ENCODE measurements at regions not wholly inside any gene's neighbourhood (a gene's known extent, or its start where the extent isn't known, plus 50 kb on each side); places are given as distances from the start of the nearest gene placed in this dataset.

DNA sequence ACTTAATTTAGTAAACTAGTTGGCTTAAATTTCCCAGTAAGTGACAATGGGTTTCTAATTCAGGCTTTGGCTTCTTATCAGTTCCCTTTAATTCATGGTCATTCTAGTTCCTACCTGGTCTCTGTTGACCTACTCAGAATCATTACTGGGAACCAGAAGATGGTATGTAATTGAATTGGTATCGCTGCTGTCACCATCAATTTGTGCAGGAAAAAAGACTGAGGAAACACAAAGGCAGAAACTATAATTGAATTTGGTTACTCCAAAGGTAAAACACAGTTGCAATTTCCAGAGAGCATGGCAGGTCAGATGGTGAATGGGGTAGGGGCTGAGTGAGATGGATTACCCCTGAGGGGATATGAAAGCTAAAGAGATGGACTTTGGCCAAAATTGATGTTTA, 226.5 kb upstream of the GAP43 start:
- 48% methylated on average over 1 of the region's 1 CpG for WGBS (ENCODE audit: insufficient coverage, insufficient replicate concordance, low lambda C conversion rate, missing lambda C conversion rate)
- Histone ChIP-seq H3K9ac (ENCODE audit: control insufficient read depth, insufficient read depth, low read length) (no peak overlapping the region), H2AFZ (ENCODE audit: control insufficient read depth, low read depth, low read length) (no peak overlapping the region), H3K4me2 (ENCODE audit: control insufficient read depth, insufficient read depth) (no peak overlapping the region), H3K4me3 (no peak overlapping the region), H3K4me1 (ENCODE audit: control insufficient read depth, insufficient read depth, low read length) (no peaks in the 10 kb centered on the region), H3K27ac (ENCODE audit: control insufficient read depth, insufficient read depth) (no peak overlapping the region), H3K9me3 (replicated peaks; ENCODE audit: control insufficient read depth, insufficient read depth, low read length) (no peaks in the 10 kb centered on the region), H4K20me1 (ENCODE audit: control insufficient read depth, insufficient read depth) (no peaks in the 10 kb centered on the region), H3K36me3 (ENCODE audit: control insufficient read depth in 2 of 2, insufficient read depth in 2 of 2, low read length in 1 of 2) (no peaks in the 10 kb centered on the region), H3K27me3 (replicated peaks in 1 of 2; ENCODE audit: control insufficient read depth in 2 of 2, insufficient read depth in 2 of 2, low read length in 1 of 2) (no peaks in the 10 kb centered on the region), H3K79me2 (ENCODE audit: control insufficient read depth, insufficient read depth, low read length) (no peaks in the 10 kb centered on the region)
- no peak for ATAC-seq
- CTCF ChIA-PET, result no interaction called here
- RAD21 ChIA-PET (ENCODE audit: unreplicated experiment), result no interaction called here
- SMC1A ChIA-PET (ENCODE audit: uncharacterized antibody, unreplicated experiment), result no interaction called here
- intact Hi-C loops (cut with micrococcal nuclease; ENCODE audit: unreplicated experiment), result no loop called here
- no peak for FAIRE-seq
- BruUV-seq (replicated peaks), result no TSS peak
- in situ Hi-C loops (cut with MboI), result no loop called here
- POLR2A ChIA-PET, result no interaction called here
- DNase-seq (ENCODE audit: low read depth, low spot score), result no peak
- TF ChIP-seq CBFB (IDR thresholded peaks at IDR 0.05; ENCODE audit: low read depth), result no peak
- TF ChIP-seq NRF1 (conservative IDR thresholded peaks at IDR 0.05; ENCODE audit: low read depth, low read length), result no peak
- TF ChIP-seq, protein P1, sequence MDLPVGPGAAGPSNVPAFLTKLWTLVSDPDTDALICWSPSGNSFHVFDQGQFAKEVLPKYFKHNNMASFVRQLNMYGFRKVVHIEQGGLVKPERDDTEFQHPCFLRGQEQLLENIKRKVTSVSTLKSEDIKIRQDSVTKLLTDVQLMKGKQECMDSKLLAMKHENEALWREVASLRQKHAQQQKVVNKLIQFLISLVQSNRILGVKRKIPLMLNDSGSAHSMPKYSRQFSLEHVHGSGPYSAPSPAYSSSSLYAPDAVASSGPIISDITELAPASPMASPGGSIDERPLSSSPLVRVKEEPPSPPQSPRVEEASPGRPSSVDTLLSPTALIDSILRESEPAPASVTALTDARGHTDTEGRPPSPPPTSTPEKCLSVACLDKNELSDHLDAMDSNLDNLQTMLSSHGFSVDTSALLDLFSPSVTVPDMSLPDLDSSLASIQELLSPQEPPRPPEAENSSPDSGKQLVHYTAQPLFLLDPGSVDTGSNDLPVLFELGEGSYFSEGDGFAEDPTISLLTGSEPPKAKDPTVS (IDR thresholded peaks at IDR 0.05; ENCODE audit: low read depth, low read length), result no peak
- TF ChIP-seq, protein P2, sequence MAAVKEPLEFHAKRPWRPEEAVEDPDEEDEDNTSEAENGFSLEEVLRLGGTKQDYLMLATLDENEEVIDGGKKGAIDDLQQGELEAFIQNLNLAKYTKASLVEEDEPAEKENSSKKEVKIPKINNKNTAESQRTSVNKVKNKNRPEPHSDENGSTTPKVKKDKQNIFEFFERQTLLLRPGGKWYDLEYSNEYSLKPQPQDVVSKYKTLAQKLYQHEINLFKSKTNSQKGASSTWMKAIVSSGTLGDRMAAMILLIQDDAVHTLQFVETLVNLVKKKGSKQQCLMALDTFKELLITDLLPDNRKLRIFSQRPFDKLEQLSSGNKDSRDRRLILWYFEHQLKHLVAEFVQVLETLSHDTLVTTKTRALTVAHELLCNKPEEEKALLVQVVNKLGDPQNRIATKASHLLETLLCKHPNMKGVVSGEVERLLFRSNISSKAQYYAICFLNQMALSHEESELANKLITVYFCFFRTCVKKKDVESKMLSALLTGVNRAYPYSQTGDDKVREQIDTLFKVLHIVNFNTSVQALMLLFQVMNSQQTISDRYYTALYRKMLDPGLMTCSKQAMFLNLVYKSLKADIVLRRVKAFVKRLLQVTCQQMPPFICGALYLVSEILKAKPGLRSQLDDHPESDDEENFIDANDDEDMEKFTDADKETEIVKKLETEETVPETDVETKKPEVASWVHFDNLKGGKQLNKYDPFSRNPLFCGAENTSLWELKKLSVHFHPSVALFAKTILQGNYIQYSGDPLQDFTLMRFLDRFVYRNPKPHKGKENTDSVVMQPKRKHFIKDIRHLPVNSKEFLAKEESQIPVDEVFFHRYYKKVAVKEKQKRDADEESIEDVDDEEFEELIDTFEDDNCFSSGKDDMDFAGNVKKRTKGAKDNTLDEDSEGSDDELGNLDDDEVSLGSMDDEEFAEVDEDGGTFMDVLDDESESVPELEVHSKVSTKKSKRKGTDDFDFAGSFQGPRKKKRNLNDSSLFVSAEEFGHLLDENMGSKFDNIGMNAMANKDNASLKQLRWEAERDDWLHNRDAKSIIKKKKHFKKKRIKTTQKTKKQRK (IDR thresholded peaks at IDR 0.05; ENCODE audit: low read depth, low read length), result no peak
- TF ChIP-seq, protein P3, sequence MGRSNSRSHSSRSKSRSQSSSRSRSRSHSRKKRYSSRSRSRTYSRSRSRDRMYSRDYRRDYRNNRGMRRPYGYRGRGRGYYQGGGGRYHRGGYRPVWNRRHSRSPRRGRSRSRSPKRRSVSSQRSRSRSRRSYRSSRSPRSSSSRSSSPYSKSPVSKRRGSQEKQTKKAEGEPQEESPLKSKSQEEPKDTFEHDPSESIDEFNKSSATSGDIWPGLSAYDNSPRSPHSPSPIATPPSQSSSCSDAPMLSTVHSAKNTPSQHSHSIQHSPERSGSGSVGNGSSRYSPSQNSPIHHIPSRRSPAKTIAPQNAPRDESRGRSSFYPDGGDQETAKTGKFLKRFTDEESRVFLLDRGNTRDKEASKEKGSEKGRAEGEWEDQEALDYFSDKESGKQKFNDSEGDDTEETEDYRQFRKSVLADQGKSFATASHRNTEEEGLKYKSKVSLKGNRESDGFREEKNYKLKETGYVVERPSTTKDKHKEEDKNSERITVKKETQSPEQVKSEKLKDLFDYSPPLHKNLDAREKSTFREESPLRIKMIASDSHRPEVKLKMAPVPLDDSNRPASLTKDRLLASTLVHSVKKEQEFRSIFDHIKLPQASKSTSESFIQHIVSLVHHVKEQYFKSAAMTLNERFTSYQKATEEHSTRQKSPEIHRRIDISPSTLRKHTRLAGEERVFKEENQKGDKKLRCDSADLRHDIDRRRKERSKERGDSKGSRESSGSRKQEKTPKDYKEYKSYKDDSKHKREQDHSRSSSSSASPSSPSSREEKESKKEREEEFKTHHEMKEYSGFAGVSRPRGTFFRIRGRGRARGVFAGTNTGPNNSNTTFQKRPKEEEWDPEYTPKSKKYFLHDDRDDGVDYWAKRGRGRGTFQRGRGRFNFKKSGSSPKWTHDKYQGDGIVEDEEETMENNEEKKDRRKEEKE (IDR thresholded peaks at IDR 0.05), result no peak
- TF ChIP-seq, protein P4, sequence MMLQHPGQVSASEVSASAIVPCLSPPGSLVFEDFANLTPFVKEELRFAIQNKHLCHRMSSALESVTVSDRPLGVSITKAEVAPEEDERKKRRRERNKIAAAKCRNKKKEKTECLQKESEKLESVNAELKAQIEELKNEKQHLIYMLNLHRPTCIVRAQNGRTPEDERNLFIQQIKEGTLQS (IDR thresholded peaks at IDR 0.05; ENCODE audit: borderline replicate concordance, extremely low read depth, low read depth, low read length), result no peak
- no peak for TF ChIP-seq RCOR1 (conservative IDR thresholded peaks at IDR 0.05; ENCODE audit: low read depth, low read length)
- TF ChIP-seq, protein P5, sequence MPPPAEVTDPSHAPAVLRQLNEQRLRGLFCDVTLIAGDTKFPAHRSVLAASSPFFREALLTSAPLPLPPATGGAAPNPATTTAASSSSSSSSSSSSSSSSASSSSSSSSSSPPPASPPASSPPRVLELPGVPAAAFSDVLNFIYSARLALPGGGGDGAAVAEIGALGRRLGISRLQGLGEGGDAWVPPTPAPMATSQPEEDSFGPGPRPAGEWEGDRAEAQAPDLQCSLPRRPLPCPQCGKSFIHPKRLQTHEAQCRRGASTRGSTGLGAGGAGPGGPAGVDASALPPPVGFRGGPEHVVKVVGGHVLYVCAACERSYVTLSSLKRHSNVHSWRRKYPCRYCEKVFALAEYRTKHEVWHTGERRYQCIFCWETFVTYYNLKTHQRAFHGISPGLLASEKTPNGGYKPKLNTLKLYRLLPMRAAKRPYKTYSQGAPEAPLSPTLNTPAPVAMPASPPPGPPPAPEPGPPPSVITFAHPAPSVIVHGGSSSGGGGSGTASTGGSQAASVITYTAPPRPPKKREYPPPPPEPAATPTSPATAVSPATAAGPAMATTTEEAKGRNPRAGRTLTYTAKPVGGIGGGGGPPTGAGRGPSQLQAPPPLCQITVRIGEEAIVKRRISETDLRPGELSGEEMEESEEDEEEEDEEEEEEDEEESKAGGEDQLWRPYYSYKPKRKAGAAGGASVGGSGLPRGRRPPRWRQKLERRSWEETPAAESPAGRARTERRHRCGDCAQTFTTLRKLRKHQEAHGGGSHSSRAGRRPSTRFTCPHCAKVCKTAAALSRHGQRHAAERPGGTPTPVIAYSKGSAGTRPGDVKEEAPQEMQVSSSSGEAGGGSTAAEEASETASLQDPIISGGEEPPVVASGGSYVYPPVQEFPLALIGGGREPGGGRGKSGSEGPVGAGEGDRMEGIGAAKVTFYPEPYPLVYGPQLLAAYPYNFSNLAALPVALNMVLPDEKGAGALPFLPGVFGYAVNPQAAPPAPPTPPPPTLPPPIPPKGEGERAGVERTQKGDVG (CRISPR knock-in tag; IDR thresholded peaks at IDR 0.05), result no peak
- no peak for TF ChIP-seq POLR2A (IDR thresholded peaks at IDR 0.05; ENCODE audit: low read depth, low read length)
- TF ChIP-seq CBX5 (IDR thresholded peaks at IDR 0.05; ENCODE audit: low read depth), result no peak
- no peak for TF ChIP-seq ATF7 (IDR thresholded peaks at IDR 0.05; ENCODE audit: low read depth)
- TF ChIP-seq BMI1 (IDR thresholded peaks at IDR 0.05; ENCODE audit: borderline replicate concordance), result no peak
